AG09309 (cell line): ENCODE measurements at regions not wholly inside any gene's neighbourhood (a gene's known extent, or its start where the extent isn't known, plus 50 kb on each side); places are given as distances from the start of the nearest gene placed in this dataset.

ENCODE experiments used
- DNase-seq: peaks from one replicate; pipeline ENCODE4 v3.0.0-alpha.2; 2010; ENCODE audit warnings: low read depth
- H3K4me3 ChIP-seq: 2 replicates; pipeline ENCODE4 v1.5.1; 2011; ENCODE audit warnings: mild to moderate bottlenecking, low read depth, low read length, moderate library complexity; ENCODE audit not compliant: control insufficient read depth
- TF ChIP-seq, protein P1 (sequence below): IDR thresholded peaks from 2 replicates; pipeline ENCODE4 v1.5.1; 2011; ENCODE audit warnings: mild to moderate bottlenecking, low read depth, low read length, inconsistent platforms; ENCODE audit not compliant: insufficient read depth, control insufficient read depth; ENCODE audit errors: missing control alignments

DNA sequence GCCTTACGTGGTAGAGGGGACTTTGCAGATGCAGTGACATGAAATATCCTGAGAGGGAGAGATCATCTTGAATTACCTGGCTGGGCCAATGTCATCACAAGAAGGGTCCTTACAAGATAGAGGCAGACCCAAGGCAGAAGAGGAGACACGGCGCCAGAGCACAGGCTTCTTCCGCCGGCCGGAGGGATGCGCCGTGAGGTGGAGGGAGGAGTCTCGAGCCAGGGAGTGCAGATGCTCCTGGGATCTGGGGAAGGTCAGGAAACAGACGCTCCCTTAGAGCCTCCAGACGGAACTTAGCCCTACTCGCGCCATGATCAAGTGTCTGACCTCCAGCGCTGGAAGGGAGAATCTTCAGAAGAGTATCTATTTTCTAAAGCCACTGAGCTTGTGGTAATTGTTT, 304.8 kb downstream of the GLRX3 start:
- DNase-seq, result no peak
- TF ChIP-seq, protein P1, sequence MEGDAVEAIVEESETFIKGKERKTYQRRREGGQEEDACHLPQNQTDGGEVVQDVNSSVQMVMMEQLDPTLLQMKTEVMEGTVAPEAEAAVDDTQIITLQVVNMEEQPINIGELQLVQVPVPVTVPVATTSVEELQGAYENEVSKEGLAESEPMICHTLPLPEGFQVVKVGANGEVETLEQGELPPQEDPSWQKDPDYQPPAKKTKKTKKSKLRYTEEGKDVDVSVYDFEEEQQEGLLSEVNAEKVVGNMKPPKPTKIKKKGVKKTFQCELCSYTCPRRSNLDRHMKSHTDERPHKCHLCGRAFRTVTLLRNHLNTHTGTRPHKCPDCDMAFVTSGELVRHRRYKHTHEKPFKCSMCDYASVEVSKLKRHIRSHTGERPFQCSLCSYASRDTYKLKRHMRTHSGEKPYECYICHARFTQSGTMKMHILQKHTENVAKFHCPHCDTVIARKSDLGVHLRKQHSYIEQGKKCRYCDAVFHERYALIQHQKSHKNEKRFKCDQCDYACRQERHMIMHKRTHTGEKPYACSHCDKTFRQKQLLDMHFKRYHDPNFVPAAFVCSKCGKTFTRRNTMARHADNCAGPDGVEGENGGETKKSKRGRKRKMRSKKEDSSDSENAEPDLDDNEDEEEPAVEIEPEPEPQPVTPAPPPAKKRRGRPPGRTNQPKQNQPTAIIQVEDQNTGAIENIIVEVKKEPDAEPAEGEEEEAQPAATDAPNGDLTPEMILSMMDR, result no peak
- no peak overlapping the region for H3K4me3 ChIP-seq

DNA sequence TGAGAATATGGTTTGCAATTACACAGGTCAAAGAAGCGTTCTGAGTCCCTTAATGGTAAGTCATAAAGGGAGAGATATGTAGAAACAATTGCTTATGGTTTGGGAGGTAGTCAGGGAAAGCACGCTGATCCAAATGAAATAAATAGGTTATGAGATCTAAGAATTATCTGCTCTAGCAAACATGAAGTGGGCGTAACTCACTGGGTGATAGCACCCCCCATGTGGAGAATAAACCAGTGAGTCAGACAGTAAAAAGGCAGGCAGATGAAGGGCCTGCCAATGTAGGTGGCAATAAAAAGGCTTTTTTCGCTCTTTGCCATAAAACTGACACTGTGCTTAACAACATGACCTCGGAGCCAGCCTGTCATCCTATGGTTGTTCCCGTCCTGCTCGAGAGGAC, 306.9 kb downstream of the GLRX3 start:
- TF ChIP-seq, protein P1, result no peak
- H3K4me3 ChIP-seq, result no peak overlapping the region
- no peak for DNase-seq

GRCh38 chr10:130453036-130453720, 317.0 kb downstream of the GLRX3 start:
- H3K4me3 ChIP-seq, result no peak overlapping the region
- no peak for DNase-seq
- TF ChIP-seq, protein P1, result no peak

DNA sequence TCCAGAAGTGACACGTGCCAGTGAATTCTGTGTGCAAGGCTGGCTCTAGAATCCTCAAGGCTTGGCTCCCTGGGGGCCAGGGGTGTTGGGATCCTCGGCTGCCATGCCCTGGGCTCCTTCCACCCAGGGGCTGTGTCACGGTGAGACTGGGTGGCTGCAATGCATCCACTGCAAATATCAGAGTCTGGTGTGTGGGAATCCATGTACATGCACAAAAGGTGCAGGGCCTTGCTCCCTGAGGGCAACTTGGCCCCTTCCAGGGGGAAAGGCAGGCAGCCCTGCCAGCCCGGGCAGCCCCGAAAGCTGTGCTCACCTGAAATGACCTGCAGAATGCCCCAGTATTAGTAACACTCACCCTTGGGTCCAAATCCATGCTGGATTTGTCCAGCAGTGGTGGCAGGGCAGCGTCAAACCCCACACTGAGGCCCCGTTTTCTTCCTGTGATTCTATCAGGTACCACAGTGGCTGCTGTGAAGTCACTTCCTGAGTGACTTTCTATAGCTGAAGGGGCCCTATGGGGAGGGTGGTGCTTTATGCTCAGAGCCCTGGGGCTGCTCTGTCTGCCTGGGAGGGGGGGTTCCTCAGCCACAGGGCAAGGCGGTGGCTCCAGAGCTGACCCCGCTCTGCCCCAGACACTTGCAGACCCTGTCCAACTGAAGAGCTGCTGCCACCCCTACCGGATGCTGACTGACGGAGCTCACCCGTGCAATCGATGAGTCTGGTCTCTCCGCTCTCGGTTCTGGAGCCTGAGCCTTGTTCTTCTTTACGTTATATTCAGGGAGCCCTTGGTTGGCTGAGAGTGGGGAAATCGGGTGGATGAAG, 317.7 kb downstream of the GLRX3 start:
- TF ChIP-seq, protein P1, result no peak
- H3K4me3 ChIP-seq, result no peak overlapping the region
- no peak for DNase-seq

GRCh38 chr10:130454543-130455000, 318.4 kb downstream of the GLRX3 start:
- DNase-seq, result no peak
- H3K4me3 ChIP-seq, result no peak overlapping the region
- TF ChIP-seq, protein P1, result no peak

DNA sequence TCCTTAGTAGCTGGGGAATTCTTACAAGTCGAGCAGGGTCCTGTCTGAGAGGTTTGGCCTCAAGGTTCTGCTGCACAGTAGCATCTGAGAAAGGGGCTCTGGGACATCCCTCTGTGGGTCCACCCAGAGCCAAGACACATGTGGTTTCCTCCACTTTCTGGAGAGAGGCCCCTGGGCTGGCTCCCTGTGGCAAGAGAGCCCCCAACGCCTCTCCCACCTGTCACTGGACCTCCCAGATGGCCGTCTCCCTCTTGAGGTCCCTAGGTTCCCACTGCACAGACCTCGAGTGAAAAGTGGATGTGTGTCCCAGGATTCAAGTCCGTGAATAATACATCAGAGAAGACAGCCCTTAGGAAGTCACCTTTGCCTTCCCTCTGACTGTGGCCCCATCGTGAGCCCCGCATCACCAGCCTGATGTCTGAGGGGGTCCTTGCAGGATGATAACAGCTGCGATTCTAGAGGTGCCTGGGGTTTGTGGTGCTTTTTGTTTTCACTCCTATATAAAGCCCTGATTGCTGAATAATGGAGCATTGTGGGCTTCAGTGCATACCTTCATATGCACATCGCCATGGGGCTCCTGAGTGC, 319.0 kb downstream of the GLRX3 start:
- no peak for DNase-seq
- H3K4me3 ChIP-seq, result no peak overlapping the region
- TF ChIP-seq, protein P1, result no peak
